Common myeloid progenitor, CD34-positive (primary cell): ENCODE measurements at regions not wholly inside any gene's neighbourhood (a gene's known extent, or its start where the extent isn't known, plus 50 kb on each side); places are given as distances from the start of the nearest gene placed in this dataset.

Experiments used
- CTCF ChIA-PET: fragments of 350-600 bp; sonication (Branson Sonifier 250); formaldehyde crosslinking; loops from one replicate; lab custom pipeline; 2021; ENCODE audit warnings: antibody characterized with exemption; lab: Charles Lee
- POLR2A ChIA-PET: fragments of 350-600 bp; sonication (Branson Sonifier 250); formaldehyde crosslinking; loops from one replicate; lab custom pipeline; 2021; ENCODE audit warnings: antibody characterized with exemption; lab: Charles Lee
- DNase-seq, 3 donors: peaks; one replicate each; pipeline versions ENCODE4 v3.0.0 to v3.0.0-alpha.2; 2013
- H3K27ac ChIP-seq, 2 experiments: 1 replicate in 1 of 2; 2 replicates in 1 of 2; pipeline ENCODE4 v1.7.0; 2013; ENCODE audit warnings: inconsistent platforms in 2 of 2, low read length in 2 of 2, mild to moderate bottlenecking in 2 of 2, low read depth in 1 of 2, moderate library complexity in 1 of 2; ENCODE audit not compliant: severe bottlenecking in 2 of 2, insufficient read depth in 1 of 2, poor library complexity in 1 of 2
- H3K27me3 ChIP-seq, 5 experiments: replicated peaks in 2 of 5; 1 replicate in 3 of 5; 2 replicates in 2 of 5; pipeline versions ENCODE4 v1.6.1 to v1.7.0; 2013; ENCODE audit warnings: low read length in 4 of 5, mild to moderate bottlenecking in 2 of 5, moderate library complexity in 2 of 5, inconsistent platforms in 1 of 5; ENCODE audit not compliant: insufficient read depth in 5 of 5, control insufficient read depth in 4 of 5
- H3K36me3 ChIP-seq, 4 experiments: 1 replicate in 2 of 4; 2 replicates in 2 of 4; pipeline versions ENCODE4 v1.6.1 to v1.7.0; 2013; ENCODE audit warnings: low read length in 3 of 4, control low read depth in 1 of 4, mild to moderate bottlenecking in 1 of 4; ENCODE audit not compliant: control insufficient read depth in 4 of 4, insufficient read depth in 4 of 4
- H3K4me1 ChIP-seq, 4 experiments: 1 replicate in 3 of 4; 2 replicates in 1 of 4; pipeline versions ENCODE4 v1.6.1 to v1.7.1; 2013; ENCODE audit warnings: low read length in 3 of 4, mild to moderate bottlenecking in 3 of 4, control low read depth in 1 of 4, inconsistent platforms in 1 of 4, moderate library complexity in 1 of 4; ENCODE audit not compliant: control insufficient read depth in 4 of 4, insufficient read depth in 4 of 4; ENCODE audit errors: control extremely low read depth in 1 of 4
- H3K4me3 ChIP-seq, 7 experiments: 1 replicate in 4 of 7; 2 replicates in 3 of 7; pipeline versions ENCODE4 v1.5.1 to v1.7.0; 2013; ENCODE audit warnings: mild to moderate bottlenecking in 7 of 7, low read length in 6 of 7, moderate library complexity in 6 of 7, inconsistent platforms in 2 of 7, low read depth in 2 of 7, control low read depth in 1 of 7; ENCODE audit not compliant: insufficient read depth in 4 of 7, control insufficient read depth in 1 of 7; ENCODE audit errors: extremely low read depth in 1 of 7
- H3K9me3 ChIP-seq, 5 experiments: 1 replicate in 4 of 5; 2 replicates in 1 of 5; pipeline versions ENCODE4 v1.6.1 to v1.7.1; 2013; ENCODE audit warnings: low read length in 4 of 5, mild to moderate bottlenecking in 2 of 5, inconsistent platforms in 1 of 5, low read depth in 1 of 5, moderate library complexity in 1 of 5; ENCODE audit not compliant: control insufficient read depth in 4 of 5, insufficient read depth in 2 of 5; ENCODE audit errors: control extremely low read depth in 1 of 5
- whole genome bisulfite sequencing: methylation state at CpG from one replicate; pipeline ENCODE4 v1.1.5; 2013; ENCODE audit not compliant: insufficient coverage; 5-methylcytosine and 5-hydroxymethylcytosine counted together

- WGBS: 100% methylated on average over 1 of the region's 3 CpGs
- Histone ChIP-seq H3K4me3 (no peak overlapping the region), H3K27me3 (no peaks in the 10 kb centered on the region), H3K27ac (no peak overlapping the region), H3K4me1 (no peaks in the 10 kb centered on the region), H3K9me3 (no peaks in the 10 kb centered on the region), H3K36me3 (no peaks in the 10 kb centered on the region)
- no peak for DNase-seq
- CTCF ChIA-PET: no interaction called here
- POLR2A ChIA-PET: no interaction called here
Measured at GRCh38 chr15:53346583-53346982, 412.9 kb downstream of the WDR72 start.

- no peaks in the 10 kb centered on the region for H3K4me1 ChIP-seq
- H3K36me3 ChIP-seq: no peaks in the 10 kb centered on the region
- peaks cover 0 to 1% (median 0%) of the 10 kb centered on the region in 5 experiments for H3K9me3 ChIP-seq
- no peak overlapping the region for H3K27ac ChIP-seq
- H3K27me3 ChIP-seq: no peaks in the 10 kb centered on the region
- POLR2A ChIA-PET: no interaction called here
- WGBS: 100% methylated on average over 1 of the region's 3 CpGs
- DNase-seq: peak; percentile 2 to 6 (median 4)
- CTCF ChIA-PET: no interaction called here
- no peak overlapping the region for H3K4me3 ChIP-seq
Measured at GRCh38 chr15:53331328-53332190, 427.9 kb downstream of the WDR72 start.

DNA sequence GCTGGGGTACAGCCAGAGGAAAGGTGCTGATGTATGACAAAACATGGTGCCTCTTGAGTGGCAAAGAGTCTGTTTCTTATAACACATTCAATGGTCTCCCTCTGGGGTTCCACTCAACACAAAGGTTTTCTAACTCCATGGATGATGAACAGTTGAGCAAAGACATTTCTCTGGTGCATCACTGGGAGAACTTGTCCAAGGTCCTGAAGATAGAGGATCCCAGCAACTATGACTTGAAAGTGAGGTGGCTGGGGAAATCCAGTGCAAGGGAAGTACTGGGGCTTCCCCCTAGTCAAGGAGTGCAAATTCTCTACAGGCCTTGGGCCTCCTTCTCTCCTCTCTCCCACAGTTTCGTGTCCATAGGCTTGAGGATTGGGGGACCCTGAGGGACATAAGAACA, 431.1 kb downstream of the WDR72 start:
- ChIA-PET CTCF (no interaction called here), POLR2A (no interaction called here)
- no peak overlapping the region for H3K4me3 ChIP-seq
- peaks cover 0 to 1% (median 0%) of the 10 kb centered on the region in 5 experiments for H3K9me3 ChIP-seq
- no peak overlapping the region for H3K27ac ChIP-seq
- no peaks in the 10 kb centered on the region for H3K27me3 ChIP-seq
- DNase-seq: peak in 2 of 3 donors; percentile 3 to 6
- H3K36me3 ChIP-seq: no peaks in the 10 kb centered on the region
- no peaks in the 10 kb centered on the region for H3K4me1 ChIP-seq
- 100% methylated on average over 1 of the region's 1 CpG for WGBS

GRCh38 chr15:53324061-53324460, 435.4 kb downstream of the WDR72 start:
- Histone ChIP-seq H3K36me3 (no peaks in the 10 kb centered on the region), H3K4me1 (no peaks in the 10 kb centered on the region), H3K27ac (no peak overlapping the region), H3K27me3 (no peaks in the 10 kb centered on the region), H3K9me3 (no peaks in the 10 kb centered on the region), H3K4me3 (no peak overlapping the region)
- DNase-seq: no peak
- CTCF ChIA-PET: no interaction called here
- POLR2A ChIA-PET: no interaction called here
- 100% methylated on average over 3 of the region's 7 CpGs for WGBS

- WGBS: 45% methylated on average over 2 of the region's 3 CpGs
- Histone ChIP-seq H3K9me3 (no peaks in the 10 kb centered on the region), H3K4me1 (no peaks in the 10 kb centered on the region), H3K27ac (no peak overlapping the region), H3K27me3 (no peaks in the 10 kb centered on the region), H3K4me3 (no peak overlapping the region), H3K36me3 (no peaks in the 10 kb centered on the region)
- no peak for DNase-seq
- CTCF ChIA-PET: no interaction called here
- POLR2A ChIA-PET: no interaction called here
Measured at GRCh38 chr15:53323191-53323590, 436.3 kb downstream of the WDR72 start.

GRCh38 chr15:53320816-53321215, 438.6 kb downstream of the WDR72 start:
- no peak for DNase-seq
- 95% methylated on average over 4 of the region's 5 CpGs for WGBS
- CTCF ChIA-PET: no interaction called here
- Histone ChIP-seq H3K27ac (no peak overlapping the region), H3K27me3 (no peaks in the 10 kb centered on the region), H3K4me3 (no peak overlapping the region), H3K4me1 (no peaks in the 10 kb centered on the region), H3K9me3 (no peaks in the 10 kb centered on the region), H3K36me3 (no peaks in the 10 kb centered on the region)
- POLR2A ChIA-PET: no interaction called here

DNA sequence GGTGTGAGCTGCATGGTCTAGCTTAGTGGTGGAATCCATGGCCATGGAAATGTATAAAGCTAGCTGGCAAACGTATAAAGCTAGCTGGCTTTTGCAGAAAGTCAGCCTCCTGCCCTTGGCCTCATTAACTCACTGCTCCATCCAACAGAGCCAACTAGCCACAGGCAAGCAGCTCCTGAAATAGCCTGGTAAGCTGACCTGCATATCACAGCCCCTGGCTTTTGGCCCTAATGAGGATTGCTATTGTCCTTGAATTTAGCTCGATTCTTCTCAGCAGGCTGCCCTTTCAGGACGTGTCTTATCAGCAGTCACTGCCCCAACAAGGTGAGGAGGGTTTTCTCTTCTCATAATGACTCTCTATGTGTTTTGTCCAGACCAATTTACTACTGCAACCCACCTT, 446.8 kb downstream of the WDR72 start:
- Histone ChIP-seq H3K27ac (no peak overlapping the region), H3K4me3 (no peak overlapping the region), H3K27me3 (no peaks in the 10 kb centered on the region), H3K9me3 (no peaks in the 10 kb centered on the region), H3K36me3 (no peaks in the 10 kb centered on the region), H3K4me1 (peaks cover 0 to 2% (median 0%) of the 10 kb centered on the region in 4 experiments)
- CTCF ChIA-PET: no interaction called here
- POLR2A ChIA-PET: no interaction called here
- WGBS: 100% methylated on average over 1 of the region's 3 CpGs
- DNase-seq: no peak
